ENCODE measurements at regions not wholly inside any gene's neighbourhood (a gene's known extent, or its start where the extent isn't known, plus 50 kb on each side); places are given as distances from the start of the nearest gene placed in this dataset.

GRCh38 chr22:45093609-45094008 is 70.1 kb upstream of the NUP50 start:
- TF ChIP-seq CTCF (IDR thresholded peaks at IDR 0.05; ENCODE audit: insufficient read depth, low read depth, low read length) (no peak), EZH2 (IDR thresholded peaks at IDR 0.05; ENCODE audit: insufficient read depth, low read length) (no peak)
